HL-60 (cell line): ENCODE measurements at regions not wholly inside any gene's neighbourhood (a gene's known extent, or its start where the extent isn't known, plus 50 kb on each side); places are given as distances from the start of the nearest gene placed in this dataset.

Experiments
- GABPA ChIP-seq: IDR thresholded peaks from 2 replicates; pipeline ENCODE4 v1.6.1; 2012; ENCODE audit warnings: low read depth
- POLR2AphosphoS5 ChIP-seq: IDR thresholded peaks from 2 replicates; pipeline ENCODE4 v1.6.1; 2012; ENCODE audit warnings: low read depth
- REST ChIP-seq: IDR thresholded peaks from 2 replicates; pipeline ENCODE4 v1.6.1; 2012; ENCODE audit warnings: low read depth; ENCODE audit not compliant: insufficient replicate concordance
- SPI1 ChIP-seq: IDR thresholded peaks from 2 replicates; pipeline ENCODE4 v1.6.1; 2012; ENCODE audit warnings: low read depth, mild to moderate bottlenecking, borderline replicate concordance
- TF ChIP-seq, protein P1 (sequence below): IDR thresholded peaks from one replicate; pipeline ENCODE4 v1.5.1; 2011; ENCODE audit warnings: low read length, control low read depth, inconsistent platforms; ENCODE audit not compliant: insufficient read depth

DNA sequence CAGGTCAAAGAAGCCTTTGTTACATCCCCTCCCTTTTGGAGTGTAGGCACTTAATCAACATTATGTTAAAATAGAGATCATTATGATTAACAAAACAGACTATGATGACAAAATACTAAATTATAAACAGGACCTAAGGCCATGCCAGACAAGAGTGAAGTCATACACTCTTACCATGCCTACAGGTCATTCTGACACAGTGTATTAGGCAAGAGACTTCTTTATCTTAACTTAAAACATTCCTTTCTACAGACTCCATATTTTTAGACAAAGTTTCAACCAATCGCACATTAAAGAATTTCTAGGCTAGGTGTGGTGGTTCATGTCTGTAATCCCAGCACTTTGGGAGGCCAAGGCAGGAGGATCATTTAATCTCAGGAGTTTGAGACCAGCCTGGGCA is 128.6 kb upstream of the SLC34A2 start:
- TF ChIP-seq, protein P1, sequence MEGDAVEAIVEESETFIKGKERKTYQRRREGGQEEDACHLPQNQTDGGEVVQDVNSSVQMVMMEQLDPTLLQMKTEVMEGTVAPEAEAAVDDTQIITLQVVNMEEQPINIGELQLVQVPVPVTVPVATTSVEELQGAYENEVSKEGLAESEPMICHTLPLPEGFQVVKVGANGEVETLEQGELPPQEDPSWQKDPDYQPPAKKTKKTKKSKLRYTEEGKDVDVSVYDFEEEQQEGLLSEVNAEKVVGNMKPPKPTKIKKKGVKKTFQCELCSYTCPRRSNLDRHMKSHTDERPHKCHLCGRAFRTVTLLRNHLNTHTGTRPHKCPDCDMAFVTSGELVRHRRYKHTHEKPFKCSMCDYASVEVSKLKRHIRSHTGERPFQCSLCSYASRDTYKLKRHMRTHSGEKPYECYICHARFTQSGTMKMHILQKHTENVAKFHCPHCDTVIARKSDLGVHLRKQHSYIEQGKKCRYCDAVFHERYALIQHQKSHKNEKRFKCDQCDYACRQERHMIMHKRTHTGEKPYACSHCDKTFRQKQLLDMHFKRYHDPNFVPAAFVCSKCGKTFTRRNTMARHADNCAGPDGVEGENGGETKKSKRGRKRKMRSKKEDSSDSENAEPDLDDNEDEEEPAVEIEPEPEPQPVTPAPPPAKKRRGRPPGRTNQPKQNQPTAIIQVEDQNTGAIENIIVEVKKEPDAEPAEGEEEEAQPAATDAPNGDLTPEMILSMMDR: no peak
- no peak for TF ChIP-seq GABPA
- no peak for TF ChIP-seq POLR2AphosphoS5
- TF ChIP-seq REST: no peak
- TF ChIP-seq SPI1: no peak
